Mammary epithelial cell (primary cell): ENCODE measurements at regions not wholly inside any gene's neighbourhood (a gene's known extent, or its start where the extent isn't known, plus 50 kb on each side); places are given as distances from the start of the nearest gene placed in this dataset.

Experiments used
- EZH2 ChIP-seq: IDR thresholded peaks from 2 replicates; pipeline ENCODE4 v1.6.1; 2012; ENCODE audit warnings: low read length, inconsistent platforms, borderline replicate concordance
- TF ChIP-seq, protein P1 (sequence below), 2 donors: IDR thresholded peaks in 1 of 2; conservative IDR thresholded peaks in 1 of 2; 2 replicates each; pipeline ENCODE4 v1.5.1; 2011 to 2012; ENCODE audit warnings: inconsistent platforms in 2 of 2, low read length in 2 of 2, mild to moderate bottlenecking in 2 of 2, control low read depth in 1 of 2, low read depth in 1 of 2; ENCODE audit not compliant: insufficient read depth in 1 of 2; ENCODE audit errors: extremely low read depth in 1 of 2

GRCh38 chr4:133720001-133720400 lies 481.6 kb downstream of the PABPC4L start:
- TF ChIP-seq, protein P1, sequence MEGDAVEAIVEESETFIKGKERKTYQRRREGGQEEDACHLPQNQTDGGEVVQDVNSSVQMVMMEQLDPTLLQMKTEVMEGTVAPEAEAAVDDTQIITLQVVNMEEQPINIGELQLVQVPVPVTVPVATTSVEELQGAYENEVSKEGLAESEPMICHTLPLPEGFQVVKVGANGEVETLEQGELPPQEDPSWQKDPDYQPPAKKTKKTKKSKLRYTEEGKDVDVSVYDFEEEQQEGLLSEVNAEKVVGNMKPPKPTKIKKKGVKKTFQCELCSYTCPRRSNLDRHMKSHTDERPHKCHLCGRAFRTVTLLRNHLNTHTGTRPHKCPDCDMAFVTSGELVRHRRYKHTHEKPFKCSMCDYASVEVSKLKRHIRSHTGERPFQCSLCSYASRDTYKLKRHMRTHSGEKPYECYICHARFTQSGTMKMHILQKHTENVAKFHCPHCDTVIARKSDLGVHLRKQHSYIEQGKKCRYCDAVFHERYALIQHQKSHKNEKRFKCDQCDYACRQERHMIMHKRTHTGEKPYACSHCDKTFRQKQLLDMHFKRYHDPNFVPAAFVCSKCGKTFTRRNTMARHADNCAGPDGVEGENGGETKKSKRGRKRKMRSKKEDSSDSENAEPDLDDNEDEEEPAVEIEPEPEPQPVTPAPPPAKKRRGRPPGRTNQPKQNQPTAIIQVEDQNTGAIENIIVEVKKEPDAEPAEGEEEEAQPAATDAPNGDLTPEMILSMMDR (conservative IDR thresholded peaks at IDR 0.05 in 1 of 2, IDR thresholded peaks at IDR 0.05 in 1 of 2; ENCODE audit: extremely low read depth in 1 of 2, insufficient read depth in 1 of 2, low read depth in 1 of 2, low read length in 2 of 2), result no peak
- TF ChIP-seq EZH2, result no peak
